ENCODE measurements at regions not wholly inside any gene's neighbourhood (a gene's known extent, or its start where the extent isn't known, plus 50 kb on each side); places are given as distances from the start of the nearest gene placed in this dataset.
"Not testable (repeated sequence)": the region's sequence is repeated elsewhere in the genome, so short reads cannot be mapped to it uniquely, and the experiment has no call there.

GRCh38 chr7:98778421-98778820, 91.4 kb downstream of the TMEM130 start:
- no peak for DNase-seq

GRCh38 chr7:98779800-98780587, 89.8 kb downstream of the TMEM130 start:
- DNase-seq: no peak

GRCh38 chr7:98784216-98784785, 85.5 kb downstream of the TMEM130 start:
- no peak for DNase-seq

GRCh38 chr7:98785929-98786571, 83.8 kb downstream of the TMEM130 start:
- DNase-seq: no peak

- DNase-seq: no peak
Measured at GRCh38 chr7:98788966-98789365, 80.8 kb downstream of the TMEM130 start.

- not testable (repeated sequence) for DNase-seq
Measured at GRCh38 chr7:98794453-98794852, 75.4 kb downstream of the TMEM130 start.

DNA sequence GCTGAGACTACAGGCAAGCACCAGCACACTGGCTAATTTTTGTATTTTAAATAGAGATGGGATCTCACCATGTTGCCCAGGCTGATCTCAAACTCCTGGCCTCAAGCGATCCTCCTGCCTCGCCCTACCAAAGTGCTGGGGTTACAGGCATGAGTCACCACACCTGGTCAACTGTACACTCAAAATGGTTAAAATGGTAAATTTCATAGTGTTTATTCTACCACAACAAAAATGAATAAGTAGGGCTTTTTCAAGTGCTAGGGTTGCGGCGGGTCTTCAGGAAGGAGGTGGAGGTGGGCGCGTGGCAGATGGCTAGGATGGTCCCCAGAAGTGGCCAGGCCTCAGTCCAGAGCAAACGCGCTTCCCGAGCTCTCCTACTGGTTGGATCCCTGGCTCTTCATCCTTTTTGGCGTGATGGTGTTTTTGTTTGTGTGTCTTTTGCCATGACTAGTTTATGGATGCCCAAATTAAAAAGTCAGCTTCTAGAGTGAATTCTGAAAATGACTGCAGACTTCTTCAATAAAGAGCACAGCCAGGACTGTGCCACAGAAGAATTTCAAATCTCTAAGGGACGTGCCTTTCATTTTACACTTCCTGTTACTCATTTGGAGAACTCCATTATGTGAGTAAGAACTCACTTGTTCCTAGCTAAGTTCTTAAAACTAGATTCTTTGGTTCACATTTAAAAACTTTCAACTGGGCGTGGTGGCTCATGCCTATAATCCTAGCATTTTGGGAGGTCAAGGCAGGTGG, 73.9 kb downstream of the TMEM130 start:
- DNase-seq: no peak

All from hematopoietic multipotent progenitor cell treated with erythropoietin and hydrocortisone succinate and interleukin-3 and kit ligand, for 8 days (in vitro differentiated cells).